ENCODE measurements at regions not wholly inside any gene's neighbourhood (a gene's known extent, or its start where the extent isn't known, plus 50 kb on each side); places are given as distances from the start of the nearest gene placed in this dataset.

DNA sequence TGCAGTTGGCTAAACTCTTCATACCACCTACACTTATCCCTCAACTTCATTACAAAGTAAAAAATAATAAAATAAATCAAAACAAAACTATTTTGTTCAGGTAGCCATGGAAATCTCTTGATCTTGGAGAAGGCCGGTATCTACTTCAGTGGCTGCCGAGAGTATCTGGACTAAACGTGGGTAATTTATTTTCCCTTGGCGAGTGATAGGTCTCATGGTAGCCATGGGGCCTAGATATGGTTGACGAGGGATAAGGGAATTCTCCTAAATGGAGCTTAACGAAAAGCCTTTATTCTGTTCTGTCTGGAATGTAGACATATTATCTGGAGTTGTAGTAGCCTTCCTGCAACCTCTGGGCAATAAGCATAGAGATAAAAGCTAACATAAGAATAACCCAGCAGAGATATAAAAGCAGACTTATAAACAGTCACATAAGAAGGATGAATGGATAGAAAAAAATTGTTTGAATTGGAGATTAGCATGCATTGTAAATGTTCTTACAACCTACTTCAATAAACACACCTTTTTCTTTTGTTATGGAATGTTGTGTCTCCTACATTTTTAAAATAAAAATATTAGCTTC is 281.3 kb upstream of the ARRDC4 start:
- DNase-seq = no peak

DNA sequence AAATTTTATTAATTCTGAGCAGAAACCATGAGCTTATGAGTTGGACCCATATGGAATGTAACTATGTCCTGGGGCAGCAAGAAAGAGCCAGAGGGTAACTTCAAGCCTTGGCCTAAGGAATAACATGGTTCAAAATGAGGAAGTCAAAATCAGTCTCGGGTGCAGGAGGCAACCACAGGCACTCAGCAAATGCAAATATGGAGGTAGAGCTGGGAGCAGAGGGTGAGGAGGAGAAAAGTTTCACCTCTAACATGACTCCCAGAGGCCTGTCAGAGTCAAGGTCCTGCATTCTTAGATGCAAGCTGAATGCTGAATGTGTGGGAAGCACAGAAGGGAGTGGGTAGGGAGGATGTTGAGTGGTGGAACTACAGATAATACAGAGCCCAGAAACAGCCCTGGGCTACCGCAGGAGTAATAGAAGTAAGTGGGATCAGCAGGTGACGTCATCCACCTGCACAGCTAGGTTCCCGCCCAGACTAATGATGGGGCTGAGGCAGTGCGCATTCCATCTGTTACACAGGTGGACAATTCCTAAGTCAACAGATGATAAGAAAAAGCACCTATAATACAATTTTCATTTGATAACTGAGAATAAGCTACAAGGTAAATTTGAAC is 279.8 kb upstream of the ARRDC4 start:
- DNase-seq = no peak

DNA sequence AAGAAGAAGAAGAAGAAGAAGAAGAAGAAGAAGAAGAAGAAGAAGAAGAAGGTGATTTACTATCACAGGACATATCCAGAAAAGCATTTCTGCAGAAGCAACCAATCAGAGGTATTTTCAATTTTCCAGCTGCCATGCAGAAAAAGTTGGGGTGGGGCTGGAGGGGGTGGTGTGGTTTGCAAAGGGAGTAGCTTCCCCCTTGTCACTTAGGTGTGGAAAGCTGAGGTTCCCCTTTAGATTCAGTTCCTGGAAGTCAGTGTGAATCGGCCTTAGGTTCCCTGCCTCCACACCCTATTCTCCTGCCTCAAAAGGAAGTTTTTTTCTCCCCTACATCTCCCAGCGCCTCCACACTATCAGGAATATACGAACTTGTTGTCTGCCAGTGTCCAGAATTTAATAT is 276.7 kb upstream of the ARRDC4 start:
- no peak for DNase-seq

DNA sequence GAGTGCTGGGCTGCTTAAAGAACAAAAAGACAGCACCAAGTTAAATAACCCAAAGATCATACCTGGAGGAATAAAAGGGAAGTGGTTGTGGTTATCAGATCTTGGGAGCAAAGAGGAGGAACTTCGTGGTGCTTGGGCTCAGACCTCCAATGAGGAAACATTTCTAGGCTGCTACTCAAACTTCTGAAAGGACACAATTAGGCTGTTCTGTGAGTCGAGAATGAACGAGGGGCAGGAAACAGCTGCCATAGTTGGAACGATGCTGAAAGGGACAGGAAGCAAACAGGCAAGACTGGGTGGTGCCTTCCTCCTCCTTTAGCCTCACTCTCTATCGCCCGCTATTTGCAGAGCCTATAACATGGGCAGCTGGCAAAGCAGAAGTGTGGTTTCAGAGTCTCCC is 276.3 kb upstream of the ARRDC4 start:
- DNase-seq = no peak

DNA sequence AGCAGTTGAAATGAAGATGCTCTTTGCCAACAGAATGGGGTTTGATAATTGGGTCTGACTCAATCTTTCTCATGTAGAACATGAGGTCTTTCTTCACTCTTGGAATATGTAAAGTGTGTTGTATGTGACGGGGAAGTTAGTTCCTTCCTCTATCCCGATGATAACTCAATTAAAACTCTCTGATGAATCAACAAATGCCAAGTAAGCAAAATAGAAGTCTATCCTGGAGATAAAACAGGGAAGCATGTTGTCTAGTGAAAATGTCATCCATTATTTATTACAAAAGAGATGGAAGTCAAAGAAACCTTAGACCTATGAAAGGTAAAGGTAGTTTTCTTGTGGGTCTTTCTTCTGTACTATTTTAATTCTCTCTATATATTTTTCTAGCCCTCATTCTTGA is 274.2 kb upstream of the ARRDC4 start:
- no peak for DNase-seq

DNA sequence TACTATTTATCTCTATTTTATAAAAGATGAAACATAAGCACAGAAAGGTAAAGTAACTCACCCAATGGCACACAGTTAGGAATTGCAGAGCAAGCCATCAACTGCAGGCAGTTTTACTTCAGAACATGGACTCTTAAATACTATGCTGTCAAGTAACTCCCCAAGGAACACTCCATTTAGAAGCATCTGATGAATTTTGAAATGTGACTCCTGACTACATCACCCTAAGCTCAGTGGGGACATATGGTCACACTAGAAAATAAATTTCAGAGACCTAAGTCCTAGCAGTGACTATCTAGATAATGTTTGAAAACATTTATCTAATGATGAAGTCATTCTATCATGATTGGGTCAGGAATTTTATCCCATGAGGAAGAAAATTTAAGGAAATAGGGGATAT is 272.8 kb upstream of the ARRDC4 start:
- DNase-seq = no peak

DNA sequence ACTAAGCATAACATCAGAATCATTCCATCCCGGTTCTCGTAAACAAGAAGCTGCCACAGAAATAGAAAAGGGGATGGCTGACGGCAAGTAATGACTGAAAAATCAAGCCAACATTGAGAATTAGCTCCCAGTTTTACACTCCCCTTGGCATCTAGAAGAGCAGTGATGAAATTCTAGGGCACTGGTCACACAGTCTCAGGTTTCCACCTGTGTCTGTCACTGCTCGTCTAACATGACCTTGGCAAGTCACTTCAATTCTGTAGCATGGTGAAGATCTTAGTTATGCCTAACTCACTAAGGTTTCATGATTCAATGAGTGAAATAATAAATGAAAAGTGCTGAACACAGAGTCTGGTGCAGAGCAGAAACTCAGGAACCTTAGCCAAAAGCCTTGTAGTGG is 272.3 kb upstream of the ARRDC4 start:
- DNase-seq = no peak

DNA sequence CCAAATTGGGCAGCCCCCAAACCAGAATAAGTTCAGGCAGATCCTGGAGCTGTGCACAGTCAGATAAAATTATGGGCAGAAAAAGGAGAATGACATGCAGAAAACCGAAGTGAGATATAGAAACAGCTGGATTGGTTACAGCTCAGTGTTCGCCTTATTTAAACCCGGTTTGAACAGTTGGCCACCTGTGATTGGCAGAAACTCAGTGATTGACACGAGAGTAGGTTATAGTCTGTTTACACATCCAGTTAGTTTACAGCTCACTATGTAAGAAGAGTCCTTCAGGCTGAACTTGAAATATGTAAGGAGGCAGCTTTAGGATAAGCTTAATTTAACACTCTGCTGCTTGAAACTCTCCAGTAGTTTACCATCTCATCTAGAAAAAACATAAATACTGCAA is 271.6 kb upstream of the ARRDC4 start:
- no peak for DNase-seq

DNA sequence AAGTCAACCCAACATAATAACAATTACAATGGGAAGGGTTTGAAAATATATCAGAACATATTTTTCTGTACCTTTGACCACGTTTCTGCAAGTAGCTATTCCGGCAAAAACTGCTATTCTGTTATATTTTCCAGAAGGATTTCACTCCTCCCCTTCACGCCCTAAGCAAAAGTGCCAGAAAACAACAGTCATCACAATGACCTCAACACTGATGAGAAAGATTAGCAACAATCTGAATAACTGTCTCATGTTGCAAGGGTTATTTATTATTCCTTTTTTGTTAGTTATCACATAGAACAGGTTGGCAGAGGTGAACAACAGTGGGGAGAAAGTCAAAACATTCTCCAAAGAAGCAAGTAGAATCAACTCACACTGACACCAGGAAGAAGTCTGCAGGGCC is 269.4 kb upstream of the ARRDC4 start:
- DNase-seq = no peak

DNA sequence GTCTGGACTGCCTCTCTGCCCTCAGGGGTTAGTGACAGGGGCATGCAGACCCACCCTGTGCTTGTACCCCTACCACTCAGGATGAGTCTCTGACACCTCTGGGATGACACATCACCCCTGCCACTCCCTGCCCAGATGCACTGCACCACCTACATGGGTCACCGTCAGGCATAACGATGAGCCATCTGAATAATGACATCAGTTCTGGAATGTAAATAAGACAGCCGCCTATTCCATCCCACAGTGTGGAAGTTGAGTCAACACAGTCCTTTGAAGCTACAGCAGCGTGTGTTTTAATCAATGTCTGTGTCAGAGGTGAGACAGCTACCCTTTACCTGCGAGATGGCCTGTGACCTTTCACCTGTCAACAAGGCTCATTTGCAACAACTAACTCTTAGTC is 268.7 kb upstream of the ARRDC4 start:
- DNase-seq = no peak

DNA sequence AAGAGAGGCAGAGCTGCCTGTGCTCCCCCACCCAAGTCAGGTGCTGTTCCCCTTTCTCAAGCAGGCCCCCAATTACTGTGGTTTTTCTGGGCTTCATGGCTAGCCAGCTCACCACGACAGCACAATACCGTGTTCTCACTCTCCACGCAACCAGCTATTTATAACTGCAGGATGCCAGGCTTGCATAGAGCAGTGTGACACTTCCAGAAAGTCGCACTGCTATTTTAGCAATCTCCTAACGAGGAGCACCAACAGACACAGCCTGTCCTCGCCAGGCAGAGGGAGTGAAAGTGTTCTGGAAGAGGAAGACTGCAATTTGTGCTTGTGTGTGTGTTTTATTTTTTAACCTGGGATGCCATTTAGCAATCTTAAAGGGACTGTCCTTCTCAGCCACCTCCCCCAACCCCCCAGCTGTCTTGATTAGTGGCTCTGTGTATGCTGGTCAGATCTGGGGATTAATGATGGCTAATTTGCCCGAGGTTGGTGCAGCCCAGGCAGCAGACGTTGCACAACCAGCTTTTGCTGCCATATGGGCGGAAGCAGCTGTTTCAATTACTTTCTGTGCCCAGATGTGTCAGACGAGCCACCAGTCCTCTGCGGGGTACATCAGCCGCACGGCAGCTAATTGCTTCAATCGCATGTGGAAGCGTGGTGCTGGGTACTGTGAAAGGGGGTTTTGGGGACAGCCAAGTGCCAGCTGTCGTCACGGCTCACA is 268.0 kb upstream of the ARRDC4 start:
- peak; percentile 82 for DNase-seq

DNA sequence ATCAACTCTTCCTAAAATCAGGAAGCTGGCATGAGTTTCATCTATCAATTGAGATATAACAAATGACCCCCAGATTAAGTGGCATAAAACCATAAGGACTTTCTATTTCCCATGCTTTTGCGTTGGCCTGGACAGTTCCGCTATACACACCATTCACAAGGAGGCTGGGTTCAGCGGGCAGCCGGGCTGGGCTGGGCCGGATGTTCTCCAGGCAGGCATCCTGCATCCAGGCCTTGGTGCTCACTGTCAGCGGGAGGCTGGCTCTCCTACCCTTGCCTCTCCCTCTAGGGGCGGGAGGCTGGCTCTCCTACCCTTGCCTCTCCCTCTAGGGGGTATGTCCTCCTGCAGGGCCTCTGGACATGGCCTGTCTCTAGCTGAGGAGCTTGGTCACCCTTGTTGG is 266.0 kb upstream of the ARRDC4 start:
- DNase-seq = no peak

DNA sequence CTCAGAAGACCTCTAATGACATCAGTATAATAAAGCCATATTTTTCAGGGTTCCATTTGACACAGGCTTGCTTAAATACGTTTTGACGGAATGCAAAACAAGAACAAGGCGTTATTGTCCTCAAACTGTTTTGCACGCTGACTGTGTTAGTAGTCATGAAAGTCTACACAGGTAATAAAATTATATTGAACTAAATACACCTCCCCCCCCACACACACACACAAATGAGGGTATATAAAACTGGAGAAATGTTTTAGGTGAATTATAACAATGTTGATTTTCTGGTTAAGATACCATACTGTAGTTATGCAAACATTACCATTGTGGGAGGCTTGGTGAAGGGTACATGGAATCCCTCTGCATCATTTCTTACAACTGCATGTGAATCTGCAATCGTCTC is 257.1 kb upstream of the ARRDC4 start:
- DNase-seq = no peak

DNA sequence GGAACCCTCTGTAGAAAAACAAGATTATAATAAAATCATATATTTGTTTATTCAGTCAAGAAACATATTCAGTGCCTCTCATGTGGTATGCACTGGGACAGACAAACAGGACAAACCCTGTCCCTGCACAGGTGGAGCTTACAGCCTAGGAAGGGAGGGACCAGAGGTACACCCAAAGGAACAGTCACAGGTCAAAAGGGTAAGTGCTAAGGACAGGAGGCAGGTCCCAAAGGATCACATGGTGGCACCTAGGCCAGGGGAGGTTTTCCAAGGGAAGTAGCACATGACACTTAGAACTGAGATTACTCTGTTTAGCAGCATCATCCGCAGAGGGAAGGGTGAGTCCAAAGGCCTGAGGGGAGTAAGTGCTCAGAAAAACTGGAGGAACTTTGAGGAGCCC is 254.4 kb upstream of the ARRDC4 start:
- no peak for DNase-seq

DNA sequence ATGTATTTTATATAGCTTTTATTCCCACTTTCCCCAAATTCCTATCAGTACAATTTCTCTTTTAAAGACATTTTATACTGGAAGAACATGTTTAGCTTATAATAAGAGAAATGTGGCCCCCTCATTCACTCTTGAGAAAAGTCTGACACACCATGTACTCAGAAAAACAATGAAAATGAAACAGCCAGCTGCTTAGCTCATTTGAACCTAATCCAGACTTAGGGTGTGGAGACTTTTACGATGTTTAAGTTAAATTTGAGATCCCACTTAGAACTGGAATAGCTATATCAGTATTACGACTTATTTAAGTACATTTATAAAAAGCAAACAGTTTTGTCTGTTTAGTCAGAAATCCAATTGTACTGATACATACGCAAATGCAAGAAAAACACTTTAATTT is 252.3 kb upstream of the ARRDC4 start:
- no peak for DNase-seq

DNA sequence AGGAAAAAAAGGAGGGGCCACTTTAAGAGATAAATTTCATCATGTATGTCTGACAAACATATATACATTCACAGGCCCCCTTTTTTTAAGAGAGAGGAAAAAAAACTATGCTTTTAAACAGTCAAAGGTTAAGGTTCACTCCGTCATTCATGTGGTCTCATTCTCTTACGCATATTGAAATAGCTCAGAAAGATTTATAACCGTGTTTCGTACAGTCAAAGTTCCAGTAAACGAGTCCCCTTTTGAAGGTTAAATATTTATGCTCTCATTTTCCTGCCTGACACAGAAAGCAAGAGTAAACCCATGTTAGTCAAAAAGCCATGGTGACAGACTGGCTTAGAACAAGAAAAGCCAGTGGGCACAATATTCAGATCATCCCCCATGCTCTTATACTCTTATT is 248.0 kb upstream of the ARRDC4 start:
- no peak for DNase-seq

DNA sequence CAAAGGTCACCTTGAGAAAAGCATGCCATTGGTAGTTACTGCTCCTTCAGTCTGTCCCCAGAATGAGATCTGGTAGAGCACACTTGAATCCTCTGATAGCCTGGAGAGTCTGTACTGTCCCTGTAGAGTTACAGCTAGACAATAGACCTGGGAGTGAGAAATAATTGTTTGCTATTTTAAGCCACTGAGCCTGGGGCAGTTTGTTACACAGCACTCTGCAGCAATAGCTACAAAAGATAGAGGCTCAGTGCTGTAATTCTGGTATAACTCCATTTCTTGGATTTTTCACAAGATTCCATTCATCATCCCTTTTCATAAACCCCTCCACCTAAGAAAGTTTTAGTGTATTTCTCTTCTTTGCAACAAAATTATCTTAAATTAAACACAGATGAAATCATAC is 242.7 kb upstream of the ARRDC4 start:
- DNase-seq = no peak

DNA sequence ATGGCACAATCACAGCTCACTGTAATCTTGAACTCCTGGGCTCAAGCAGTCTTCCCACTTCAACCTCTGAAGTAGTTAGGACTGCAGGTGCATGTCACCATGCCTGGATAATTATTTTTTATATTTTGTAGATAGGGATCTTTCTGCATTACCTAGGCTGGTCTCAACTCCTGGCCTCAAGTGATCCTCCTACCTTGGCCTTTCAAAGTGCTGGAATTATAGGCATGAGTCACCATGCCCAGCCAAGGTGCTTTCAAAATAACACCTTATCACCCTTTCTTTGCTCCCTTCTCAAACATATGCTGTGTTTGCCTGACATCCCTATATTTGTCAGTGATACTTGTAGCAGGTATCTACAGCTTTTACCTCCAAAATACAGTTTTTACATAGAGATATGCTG is 242.0 kb upstream of the ARRDC4 start:
- no peak for DNase-seq

DNA sequence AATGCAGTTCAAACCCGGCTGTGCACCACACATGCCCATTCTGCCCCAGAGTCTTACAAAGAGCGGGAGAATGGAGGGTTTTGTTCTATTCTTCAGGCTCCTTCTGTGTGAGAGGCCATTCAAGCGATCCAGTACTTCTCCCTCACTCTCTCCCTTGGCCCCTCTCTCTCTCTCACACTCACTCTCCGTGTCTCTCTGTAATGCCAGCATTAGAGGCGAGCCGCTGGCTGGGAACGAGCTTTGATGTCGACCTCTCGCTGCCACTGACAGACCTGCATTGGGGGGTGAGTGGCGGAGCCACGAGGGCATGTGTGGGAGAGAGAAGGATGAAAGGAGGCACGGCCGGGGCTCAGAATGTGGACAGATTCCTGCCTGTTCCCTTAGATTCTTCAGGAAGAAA is 231.7 kb upstream of the ARRDC4 start:
- DNase-seq = no peak

DNA sequence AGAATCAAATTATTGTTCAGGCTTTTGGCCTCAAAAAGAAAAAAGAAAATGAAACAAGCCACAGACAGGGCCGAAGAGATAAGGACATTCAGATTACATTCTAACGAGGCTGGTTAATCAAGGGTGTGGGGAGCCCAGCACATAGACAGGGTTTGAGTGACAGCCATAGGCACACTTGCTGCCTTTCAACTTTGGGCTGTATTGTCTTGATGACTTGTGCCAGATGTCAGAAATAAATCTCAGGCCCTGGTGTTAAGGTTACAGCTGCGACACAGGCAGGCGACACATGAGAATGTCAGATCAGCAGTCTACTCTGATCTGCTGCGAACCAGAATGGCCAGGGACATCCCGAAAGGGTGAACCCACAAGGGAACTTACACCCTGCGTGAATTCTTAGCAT is 231.2 kb upstream of the ARRDC4 start:
- DNase-seq = no peak

DNA sequence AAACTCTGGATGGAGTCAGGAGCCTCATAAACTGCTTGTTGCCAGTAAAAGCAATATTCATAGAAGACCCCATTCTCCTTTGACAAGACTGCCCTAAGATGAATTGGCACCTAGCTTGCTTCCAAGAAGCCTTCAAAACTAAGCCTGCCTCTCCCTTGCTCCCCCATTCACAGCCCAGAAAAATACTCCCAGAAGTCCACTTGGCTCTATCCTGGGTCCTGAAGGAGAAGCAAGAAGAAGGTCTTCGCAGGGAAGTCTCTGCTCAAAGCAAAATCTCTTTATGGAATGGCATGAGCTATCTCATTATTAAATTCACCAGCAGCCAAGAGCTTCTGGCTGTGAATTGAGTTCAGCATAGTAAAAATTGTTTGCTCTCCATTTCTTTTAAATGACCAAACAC is 230.2 kb upstream of the ARRDC4 start:
- DNase-seq = no peak

DNA sequence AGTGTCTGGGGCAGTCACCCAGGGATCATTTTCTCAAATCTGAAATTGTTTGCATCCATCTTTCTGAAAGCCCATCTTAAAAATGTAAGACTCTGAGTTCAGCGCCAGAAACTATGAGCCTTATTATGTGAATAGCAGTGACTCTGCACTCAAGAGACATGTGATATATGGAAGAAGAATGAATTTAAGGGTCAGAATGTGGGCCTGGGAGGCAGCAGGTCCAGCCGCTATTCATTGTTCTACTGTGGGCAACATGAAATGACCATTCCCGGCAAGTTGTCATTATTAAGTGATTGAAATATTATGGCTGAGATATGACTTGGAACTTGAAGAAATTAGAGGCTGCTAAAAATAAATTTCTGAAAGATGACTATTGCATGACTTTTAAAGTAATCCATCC is 228.6 kb upstream of the ARRDC4 start:
- DNase-seq = no peak

DNA sequence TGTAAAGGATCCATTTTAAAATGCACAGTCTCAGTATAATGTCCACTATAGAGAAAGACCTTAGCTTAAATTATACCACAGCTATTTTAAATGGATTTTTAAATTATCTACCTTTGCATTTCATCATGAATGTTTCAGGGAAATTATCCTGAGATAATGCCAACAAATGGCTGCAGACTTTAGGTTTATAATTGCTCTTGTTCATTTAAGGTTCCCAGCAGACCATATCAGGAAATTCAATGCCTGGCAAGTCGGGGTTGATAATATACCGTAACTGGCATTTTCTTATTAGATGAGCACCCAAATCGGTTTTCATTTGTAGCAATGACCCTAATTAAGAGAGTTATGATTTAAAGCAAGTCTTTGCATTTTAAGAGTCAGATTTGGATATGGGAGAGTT is 227.1 kb upstream of the ARRDC4 start:
- no peak for DNase-seq

DNA sequence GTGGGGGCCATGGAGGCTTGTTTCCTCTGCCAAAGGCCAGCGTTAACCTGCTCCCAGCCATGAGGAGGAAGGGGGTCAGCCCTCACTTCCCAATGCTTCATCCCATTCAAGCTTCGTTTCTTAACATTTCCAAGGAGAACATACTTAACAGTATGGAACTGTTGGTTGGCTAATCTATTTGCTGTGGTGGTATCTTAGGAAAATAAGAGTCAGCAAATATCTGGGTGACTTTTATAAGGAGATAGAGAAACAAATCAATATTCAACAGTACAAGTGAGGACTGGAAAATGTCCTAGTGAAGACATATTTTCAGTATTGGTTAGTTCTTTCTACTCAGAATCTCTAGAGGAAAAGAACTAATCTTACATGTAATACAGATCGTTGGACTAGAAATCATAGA is 223.8 kb upstream of the ARRDC4 start:
- no peak for DNase-seq

DNA sequence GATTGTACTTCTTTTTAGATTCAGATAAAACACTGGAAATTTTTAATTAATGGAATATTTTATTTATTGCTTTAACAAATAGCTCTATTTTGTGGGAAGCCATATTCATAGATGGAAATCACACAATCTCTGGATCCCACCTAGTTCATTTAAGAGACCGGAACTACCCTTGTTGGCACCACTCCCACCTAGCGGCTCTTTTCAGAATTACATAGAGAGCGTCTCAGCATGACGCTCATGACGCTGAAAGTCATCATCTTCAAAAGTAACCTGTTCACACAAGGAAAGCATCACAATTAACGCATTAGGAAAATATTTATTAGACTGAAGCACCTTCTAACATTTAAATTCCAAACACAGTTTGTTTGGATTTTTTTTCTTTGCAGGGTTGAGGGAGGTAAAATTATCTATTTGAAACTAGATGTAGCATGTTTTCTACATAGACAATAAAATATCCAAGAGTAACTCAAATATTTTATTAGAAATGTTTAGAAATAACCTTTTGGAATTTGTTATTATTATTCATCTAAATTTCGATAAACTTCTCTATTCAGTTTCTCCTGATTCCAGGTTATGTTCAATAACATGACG is 214.9 kb upstream of the ARRDC4 start:
- DNase-seq = peak; percentile 8

Measured in COR-L47 (cell line).